ENCODE measurements at regions not wholly inside any gene's neighbourhood (a gene's known extent, or its start where the extent isn't known, plus 50 kb on each side); places are given as distances from the start of the nearest gene placed in this dataset.

DNA sequence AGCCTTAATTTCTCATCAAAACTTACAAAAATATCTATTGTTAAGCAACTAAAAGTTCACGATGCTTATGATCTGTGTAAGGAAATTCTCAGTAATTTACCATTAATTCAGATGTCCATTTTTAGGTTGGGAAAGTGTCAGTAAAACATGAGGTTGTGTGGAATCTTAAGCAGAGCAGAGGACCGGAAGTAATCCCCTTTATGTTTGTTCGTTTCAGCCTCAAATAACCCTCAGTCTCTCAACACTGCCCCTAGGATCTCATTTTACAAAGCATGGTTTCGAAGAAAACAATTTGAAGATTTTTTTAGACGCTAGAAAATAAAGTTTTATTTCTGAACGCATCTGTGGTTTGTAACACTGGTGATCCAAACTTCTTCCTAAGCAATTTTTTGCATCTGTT is 504.2 kb downstream of the MAT2B start:
- DNase-seq (ENCODE audit: low read depth in 1 of 2, low spot score in 1 of 2), result no peak

DNA sequence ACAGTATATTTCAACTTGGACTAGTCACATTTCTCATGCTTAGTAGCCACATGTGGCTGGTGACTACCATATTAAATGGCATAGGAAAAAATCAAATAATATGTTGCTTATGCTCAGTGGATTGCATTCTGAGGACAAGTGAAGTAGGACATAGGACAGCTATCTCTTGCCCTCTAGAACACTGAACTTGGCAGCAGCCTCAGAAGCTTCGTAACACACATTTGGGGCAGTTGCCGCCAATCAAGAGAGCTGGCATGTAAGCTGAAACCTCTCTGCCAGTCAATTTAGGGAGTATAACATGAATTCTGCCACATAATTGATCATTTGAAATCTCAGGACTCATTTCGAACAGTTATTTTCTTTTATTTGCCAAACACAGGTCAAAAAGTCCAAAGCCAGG is 505.5 kb downstream of the MAT2B start:
- no peak for DNase-seq (ENCODE audit: low read depth in 1 of 2, low spot score in 1 of 2)

DNA sequence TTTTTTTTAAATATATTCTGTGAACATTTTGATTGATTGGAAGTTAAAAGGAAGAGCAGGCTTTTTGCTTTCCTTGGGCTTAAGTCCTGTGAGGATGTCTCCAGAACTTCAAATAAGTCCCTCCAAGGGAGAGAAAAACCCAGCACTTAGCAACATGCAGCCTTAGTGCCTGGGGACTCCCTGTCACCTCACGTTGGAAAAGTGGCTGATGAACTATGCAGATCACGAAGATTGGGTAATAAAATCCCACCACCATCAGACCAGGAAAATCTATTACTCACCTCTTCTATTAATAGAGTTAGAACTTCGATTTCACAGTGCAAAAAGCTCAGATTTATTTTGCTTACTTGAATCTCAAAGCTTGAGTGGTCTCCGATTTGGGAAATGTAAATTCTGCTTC is 507.0 kb downstream of the MAT2B start:
- DNase-seq (ENCODE audit: low read depth in 1 of 2, low spot score in 1 of 2), result no peak

DNA sequence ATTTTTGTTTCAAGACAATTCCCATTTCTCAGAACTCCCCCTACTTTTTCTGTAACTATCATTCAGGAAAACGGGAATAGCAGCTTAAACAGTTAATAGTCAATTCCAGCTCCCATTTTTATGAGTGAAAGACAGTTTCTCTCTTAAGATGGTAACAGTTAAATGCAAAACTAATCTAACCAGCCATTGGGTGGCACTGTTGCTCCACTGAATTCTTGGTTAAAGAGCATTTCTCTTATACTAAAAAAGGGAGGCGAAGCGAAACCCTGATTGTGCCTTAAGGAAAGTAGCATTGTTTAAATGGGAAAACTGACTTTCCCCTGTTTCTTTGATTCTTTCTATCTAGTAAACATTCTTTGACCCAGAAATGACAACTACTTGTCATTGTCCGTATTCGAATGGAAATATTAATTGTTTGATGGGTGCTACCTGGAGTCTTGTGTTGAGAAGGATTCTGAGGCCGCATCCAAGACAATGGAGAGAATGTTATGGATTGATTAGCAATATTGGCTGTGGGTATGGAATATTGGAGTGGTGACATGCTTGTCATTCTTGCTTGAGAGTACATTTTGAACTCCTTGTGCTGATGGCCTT is 507.8 kb downstream of the MAT2B start:
- DNase-seq (ENCODE audit: low read depth in 1 of 2, low spot score in 1 of 2), result no peak

DNA sequence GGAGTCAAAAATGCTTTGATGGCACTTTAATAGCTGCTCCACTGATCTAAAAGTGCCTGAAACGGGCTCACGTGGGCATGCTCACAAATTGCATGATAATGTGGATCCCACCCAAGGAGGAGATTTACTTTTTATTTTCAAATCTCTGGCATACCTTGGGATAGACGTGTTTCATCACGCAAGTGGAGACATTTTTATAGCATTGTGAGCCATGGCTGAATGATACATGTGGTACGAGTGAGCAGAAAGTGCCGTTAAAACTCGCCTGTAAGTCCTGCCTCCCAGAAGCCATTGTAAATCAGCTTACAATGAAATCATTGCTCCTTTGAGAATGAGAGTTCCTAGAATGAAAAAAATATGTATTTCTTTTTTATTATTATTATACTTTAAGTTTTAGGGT is 514.7 kb downstream of the MAT2B start:
- DNase-seq (ENCODE audit: low read depth in 1 of 2, low spot score in 1 of 2), result no peak

DNA sequence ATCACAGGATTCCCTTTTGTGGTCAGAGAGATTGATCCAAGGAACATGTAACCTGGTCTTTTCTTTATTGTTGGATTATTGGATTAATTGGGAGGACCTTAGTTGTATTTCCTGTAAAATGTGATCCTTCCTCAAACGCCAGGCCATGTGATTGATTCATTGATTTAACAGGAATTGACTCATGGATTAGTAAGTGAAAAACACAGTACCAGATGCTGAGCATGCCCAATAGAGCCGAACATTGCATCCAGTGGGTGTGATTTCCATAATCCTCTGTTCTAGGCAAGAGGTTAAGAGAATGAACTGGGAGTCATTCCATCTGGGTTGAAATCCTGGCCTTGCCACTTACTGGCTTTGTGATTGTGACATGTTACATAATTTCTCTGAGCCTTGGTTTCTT is 522.3 kb downstream of the MAT2B start:
- no peak for DNase-seq (ENCODE audit: low read depth in 1 of 2, low spot score in 1 of 2)

DNA sequence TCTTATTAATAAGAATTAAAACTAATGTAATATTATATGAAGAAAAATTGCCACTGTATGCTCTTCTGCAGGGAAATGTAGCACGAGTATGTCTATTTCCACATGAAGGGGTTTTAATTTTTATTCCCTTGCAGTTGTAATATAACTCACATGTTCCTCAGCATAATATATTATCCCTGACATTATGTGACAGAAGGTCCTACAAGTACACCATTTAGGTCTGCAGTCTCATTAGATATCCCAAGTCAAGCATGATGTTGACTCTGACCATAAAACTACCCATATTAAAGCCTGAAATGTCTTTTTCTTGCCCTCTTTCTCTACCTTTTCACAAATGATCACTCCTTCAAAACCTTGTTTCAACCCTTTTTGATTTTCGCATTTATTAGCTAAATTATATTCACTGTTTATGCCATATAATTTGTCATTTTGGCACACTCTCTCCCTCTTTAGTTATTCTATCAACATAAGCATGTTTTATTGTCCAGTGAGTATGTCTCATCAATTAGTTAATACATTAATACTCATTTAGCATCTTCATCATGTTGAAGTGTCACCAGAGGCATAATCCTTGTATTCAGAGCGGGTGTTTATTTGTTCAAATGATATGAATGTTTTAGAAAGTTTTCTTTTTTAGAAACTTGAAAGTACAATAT is 532.8 kb downstream of the MAT2B start:
- no peak for DNase-seq (ENCODE audit: low read depth in 1 of 2, low spot score in 1 of 2)

DNA sequence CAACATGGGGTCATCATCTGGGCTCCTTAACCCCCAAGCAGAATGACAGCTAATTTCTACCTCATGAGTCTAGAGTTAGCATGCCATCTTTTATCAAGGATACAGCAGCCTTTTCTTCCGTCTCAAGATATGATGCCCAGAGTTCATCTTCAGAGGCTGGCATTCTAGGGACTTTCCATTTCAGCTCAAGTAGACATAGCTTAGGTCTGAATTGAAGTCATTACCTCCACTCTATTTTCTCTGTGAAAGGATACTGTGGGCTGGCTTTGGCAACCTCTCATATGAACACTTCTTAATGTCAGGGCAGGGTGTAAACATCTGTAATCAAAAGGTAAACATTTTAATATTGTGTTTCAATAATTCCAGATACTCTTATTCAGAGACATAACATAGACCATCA is 535.7 kb downstream of the MAT2B start:
- no peak for DNase-seq (ENCODE audit: low read depth in 1 of 2, low spot score in 1 of 2)

DNA sequence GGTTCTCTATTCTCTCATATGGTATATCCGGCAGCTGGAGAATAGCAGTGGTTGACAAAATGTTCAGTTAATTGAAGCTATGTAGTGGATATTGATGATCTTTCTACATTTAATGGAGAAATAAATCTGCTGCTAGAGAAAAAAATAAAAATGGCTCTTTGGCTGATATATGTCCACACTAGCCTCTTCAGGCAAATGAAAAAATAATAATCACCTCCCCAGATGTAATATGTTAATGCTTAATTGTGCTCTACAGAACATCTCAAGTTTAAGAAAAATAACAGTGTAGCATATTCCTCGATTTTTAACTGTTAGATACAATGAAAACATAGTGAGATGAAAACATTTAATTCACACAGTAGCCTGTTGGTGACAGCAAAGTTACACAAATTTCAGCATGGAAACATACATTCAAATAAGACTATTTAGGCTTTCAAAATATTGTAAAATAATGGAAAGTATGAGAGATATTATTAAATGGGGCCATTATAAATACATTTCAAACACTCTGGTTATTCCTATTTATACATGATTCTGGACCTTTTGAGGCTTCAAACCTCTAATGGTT is 543.0 kb downstream of the MAT2B start:
- DNase-seq (ENCODE audit: low read depth in 1 of 2, low spot score in 1 of 2), result no peak

DNA sequence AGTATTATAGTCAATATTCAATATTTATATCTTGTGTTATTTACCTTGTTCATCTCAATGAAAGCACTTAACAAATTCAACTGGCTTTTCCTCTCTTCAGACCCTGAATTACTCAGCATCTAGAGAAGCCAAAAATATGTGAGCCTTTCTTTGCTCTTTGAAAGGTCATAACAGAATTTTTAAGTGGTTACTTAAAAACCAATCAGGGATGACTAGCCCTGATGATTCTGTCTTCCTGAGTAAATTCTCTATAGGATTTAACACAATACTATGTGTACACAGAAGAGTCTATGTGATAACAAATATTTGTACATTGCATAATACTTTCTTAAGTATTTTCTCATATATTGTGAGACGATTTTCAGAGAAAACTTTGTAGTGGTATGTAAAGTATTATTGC is 546.3 kb downstream of the MAT2B start:
- no peak for DNase-seq (ENCODE audit: low read depth in 1 of 2, low spot score in 1 of 2)

DNA sequence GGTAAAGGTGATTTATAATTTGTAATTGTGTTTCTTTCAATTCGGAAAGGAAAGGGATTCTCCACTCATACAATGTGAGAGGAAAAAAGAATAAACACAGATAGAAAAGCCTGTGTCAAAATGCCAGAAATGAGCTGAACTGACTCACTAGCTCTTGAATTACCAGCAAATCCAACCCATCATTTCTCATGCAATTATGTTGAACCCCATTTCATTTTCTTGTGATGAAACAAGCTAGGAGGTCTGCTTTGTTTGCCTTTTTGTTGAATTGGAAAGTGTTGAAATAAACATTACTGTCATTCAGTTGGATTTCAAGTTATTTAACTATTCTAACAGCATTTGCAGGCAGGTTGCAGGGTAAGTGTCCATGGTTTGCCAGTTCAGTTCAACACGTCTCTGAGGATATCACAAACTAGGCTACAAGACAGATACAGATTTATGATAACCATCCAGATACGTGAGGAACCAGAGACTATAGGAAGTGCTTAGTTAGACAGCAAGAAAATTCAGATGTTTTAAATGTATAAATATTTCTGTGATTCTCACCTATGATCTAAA is 547.2 kb downstream of the MAT2B start:
- DNase-seq (ENCODE audit: low read depth in 1 of 2, low spot score in 1 of 2), result no peak

DNA sequence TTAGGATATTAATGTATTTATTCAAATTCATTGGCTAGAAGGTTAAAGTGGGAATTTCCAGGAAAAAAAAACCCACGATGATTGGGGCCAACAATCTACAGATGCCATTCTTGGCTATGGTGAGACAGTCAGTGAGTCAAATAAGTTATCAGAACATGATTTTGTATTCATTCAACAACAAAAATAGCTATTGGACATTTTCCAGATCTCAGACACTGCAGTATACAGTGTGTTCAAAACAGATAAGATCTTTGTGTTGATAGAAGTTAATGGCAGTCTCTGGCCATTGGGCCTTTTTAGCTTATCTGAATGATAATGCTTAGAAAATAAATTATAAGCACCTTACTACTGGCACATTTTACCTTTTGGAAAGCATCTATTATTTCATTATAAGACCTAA is 547.7 kb downstream of the MAT2B start:
- DNase-seq (ENCODE audit: low read depth in 1 of 2, low spot score in 1 of 2), result no peak

DNA sequence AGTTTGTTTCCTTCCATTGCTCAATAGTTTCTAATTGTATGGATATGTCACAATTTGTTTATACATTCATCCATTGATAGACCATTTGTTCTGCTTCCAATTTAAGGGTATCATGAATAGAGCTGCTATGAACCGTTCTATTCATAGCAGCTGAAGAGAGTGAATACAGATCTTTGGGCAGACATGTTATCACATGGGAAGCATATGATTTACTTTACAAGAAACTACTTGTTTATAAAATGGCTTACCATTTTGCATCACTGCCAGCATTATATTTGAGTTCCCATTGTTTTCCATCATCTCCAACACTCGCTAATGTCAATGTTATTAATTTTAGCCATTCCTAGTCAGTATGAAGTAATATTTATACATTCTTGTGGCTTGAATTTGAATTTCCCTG is 549.0 kb downstream of the MAT2B start:
- DNase-seq (ENCODE audit: low read depth in 1 of 2, low spot score in 1 of 2), result no peak

DNA sequence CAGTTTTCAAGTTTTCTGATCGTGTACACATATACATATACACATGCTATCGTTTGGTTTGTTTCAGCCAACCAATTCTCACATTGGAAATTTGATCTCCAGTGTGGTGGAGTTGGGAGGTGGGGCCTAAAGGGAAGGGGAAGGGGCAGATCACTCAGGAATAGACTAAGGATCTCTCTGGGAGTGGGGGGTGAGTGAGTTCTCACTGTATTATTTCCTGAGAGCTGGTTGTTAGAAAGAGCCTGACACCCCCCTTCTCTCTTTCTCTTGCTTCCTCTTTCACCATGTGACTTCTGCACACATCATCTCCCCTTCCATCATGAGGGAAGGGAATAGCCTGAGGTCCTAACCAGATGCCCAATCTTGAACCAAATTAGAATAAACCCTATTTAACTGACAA is 551.7 kb downstream of the MAT2B start:
- DNase-seq (ENCODE audit: low read depth in 1 of 2, low spot score in 1 of 2), result no peak

DNA sequence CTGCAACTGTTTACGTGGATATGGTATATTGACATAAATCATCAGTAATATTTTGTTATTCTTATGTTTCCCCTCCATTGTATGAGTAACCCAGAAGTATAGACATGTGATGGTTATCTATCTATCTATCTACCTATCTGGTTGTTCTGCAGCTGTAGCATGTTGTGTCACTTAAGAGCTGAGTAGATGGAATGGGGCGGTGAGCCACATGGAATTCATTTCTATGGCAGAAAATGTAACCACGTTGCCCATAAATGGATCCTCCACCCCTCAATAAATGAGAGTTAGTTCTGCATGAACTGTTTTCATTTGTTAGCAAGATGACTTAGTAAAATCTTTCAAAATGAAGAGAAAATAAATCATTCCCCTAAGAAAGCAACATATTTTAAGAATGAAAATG is 553.2 kb downstream of the MAT2B start:
- DNase-seq (ENCODE audit: low read depth in 1 of 2, low spot score in 1 of 2), result no peak

DNA sequence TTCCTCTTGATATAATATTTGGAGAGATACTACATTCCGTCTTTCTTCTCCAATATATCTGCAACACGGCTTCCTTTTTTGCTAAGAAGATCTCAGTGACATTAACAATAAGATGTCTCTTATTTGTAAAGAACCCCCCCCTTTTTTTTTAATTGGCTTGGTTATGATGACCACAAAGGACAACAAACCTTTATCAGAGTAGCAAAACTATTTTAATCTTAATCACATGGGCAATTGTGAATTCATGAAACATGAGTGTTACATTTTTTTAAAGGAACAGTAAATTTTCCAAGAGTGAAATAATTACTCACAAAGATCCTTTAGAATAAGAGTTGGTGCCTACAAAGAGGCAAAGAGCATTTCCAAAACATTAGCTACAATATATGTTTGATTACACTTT is 554.1 kb downstream of the MAT2B start:
- DNase-seq (ENCODE audit: low read depth in 1 of 2, low spot score in 1 of 2), result no peak

DNA sequence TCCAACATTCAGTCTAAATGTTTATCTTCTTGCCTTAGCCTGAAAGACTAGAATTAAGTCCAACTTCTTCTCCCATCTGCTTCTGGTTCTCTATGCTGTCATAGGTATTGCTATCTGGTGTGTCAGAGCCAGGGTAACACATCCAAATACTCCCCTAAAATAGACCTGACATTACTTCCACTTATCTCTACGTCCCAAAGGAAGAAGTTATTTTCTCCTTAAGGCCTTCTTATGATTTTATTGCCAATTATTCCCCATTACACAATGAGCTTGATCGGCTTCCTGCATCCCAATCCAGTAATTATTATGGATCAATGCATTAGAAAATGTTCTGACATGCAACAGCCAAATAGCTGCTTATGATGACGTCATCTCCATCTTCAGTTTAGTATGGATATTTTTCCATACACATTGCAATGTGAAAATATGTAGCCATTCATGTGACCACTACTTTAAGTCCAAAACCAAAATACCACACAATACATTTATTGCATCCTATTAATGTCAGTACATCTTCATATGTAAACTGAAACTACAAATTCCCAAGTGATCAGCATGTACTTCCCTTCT is 555.5 kb downstream of the MAT2B start:
- DNase-seq (ENCODE audit: low read depth in 1 of 2, low spot score in 1 of 2), result no peak

DNA sequence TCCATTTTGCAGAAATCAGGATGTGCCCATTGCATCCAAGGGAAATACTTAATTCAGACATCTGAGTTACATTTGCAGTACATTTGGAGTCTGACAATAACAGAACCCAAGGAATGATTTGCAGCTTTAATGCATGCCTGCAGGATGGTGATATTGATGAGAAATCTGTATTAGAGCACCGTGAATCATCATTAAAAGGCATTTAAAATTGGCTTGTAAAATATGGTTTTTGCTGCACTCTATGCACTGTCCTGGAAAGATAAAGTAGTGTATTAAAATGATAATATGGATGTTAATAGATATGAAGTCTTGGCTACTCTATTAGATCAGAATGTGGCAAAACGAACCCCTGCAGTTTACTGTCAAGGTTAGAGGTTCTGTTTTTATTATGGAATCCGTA is 556.9 kb downstream of the MAT2B start:
- no peak for DNase-seq (ENCODE audit: low read depth in 1 of 2, low spot score in 1 of 2)

DNA sequence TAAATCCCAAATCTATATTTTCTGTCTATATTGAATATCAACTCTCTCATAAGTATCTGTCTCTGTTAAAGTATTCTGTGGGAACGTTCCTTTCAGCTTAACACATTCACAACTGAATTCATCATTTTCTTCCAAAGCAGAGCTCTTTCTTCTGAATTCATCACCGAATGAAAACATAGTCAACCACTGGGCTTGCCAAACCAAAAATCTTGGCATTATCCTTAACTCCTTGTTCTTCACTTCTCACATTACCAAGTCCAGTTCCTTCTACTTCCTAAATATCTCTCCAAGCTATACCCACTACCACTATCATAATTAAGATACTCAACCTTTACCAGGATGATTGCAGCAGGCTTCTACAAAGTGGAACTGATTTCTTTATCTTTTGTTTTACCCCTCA is 559.8 kb downstream of the MAT2B start:
- DNase-seq (ENCODE audit: low read depth in 1 of 2, low spot score in 1 of 2), result no peak

DNA sequence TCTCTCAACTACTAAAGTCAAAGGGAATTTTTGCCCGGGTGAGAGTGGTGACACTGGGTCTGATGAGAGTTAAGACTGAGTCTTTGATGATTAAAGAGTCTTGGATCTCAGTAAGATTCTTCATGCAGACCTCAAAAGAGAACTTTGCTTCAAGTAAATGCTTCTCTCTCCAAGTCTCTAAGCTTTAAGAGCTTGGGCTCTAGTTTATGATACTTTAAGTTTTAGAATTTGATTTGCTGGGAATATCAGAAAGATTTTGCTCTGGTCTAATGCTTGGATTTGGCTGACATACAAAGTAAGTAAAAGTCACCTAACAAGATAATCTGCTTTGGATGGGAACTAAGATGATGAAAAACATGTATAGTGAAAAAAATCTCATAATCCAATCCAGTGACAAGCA is 566.3 kb downstream of the MAT2B start:
- no peak for DNase-seq (ENCODE audit: low read depth in 1 of 2, low spot score in 1 of 2)

DNA sequence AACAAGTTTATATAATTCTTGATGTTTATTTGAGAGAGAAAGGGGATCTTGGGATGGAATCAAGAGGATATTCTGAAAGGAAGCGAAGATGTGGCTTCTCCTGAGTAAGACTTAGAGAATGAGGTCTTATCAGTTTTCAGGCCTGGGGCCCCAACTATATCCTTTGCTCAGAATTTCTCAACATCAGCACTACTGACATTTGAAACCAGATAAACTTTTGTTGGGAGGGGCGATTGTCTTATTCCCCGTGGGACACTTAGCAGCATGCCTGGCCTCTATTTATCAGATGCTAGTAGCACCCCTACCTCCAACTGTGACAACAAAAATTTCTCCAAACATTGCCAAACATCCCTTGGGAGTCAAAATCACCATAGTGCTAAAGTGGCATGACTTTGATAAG is 567.7 kb downstream of the MAT2B start:
- no peak for DNase-seq (ENCODE audit: low read depth in 1 of 2, low spot score in 1 of 2)

DNA sequence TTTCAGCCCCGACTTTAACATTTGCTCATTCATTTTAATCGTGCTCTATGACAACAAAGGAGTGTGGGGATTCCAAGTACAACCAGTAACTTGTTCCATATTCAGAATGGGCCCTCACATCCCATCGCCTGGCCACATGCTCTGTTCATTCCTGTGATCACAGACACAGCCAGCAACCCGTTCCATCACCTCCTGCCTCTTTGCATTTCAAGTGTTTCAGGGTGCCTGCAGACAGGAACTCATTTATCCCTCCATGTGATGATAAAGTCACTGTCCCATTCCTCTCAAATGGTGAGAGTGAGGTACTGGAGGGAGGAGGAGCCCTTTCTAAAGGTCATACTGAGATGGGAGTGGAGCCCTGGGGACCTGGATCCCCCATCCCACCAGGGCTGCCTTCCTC is 571.1 kb downstream of the MAT2B start:
- DNase-seq (ENCODE audit: low read depth in 1 of 2, low spot score in 1 of 2), result no peak

DNA sequence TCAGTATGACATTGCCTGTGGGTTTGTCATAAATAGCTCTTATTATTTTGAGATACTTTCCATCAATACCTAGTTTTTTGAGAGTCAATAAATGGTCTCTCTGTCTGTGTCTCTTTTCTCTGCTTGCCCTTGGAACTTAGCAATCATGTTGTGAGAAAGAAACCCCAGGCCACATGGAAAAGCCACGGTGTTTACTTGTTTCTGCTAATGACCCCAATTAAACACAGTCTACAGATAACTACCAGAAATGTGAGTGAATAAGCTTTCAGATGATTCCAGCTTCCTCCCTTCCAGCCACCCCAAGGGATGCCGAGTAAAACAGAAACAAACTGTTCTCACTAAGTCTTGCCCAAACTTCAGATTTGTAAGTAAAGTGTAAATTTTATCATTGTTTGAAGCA is 584.9 kb downstream of the MAT2B start:
- DNase-seq (ENCODE audit: low read depth in 1 of 2, low spot score in 1 of 2), result no peak
